Effector memory CD8-positive, alpha-beta T cell (primary cell): ENCODE measurements at regions not wholly inside any gene's neighbourhood (a gene's known extent, or its start where the extent isn't known, plus 50 kb on each side); places are given as distances from the start of the nearest gene placed in this dataset.
A peak's percentile ranks its signal among the peaks of the same experiment; 100 is the strongest.

ENCODE experiments used
- ATAC-seq: fragments of 150-1000 bp; cut with Tn5 transposase; replicated peaks from 2 replicates; pipeline ENCODE4 v1.10.0; 2021; ENCODE audit warnings: mild to moderate bottlenecking, moderate library complexity
- DNase-seq, 3 experiments: peaks; one replicate each; pipeline ENCODE4 v3.0.0; 2021
- H3K27ac Mint-ChIP-seq, 2 donors: one replicate each; pipeline ENCODE4 v1.8.0; 2022; ENCODE audit warnings: mild to moderate bottlenecking in 2 of 2, mixed read lengths in 2 of 2, moderate library complexity in 2 of 2
- H3K27me3 Mint-ChIP-seq, 2 donors: one replicate each; pipeline ENCODE4 v1.8.0; 2022; ENCODE audit warnings: mixed read lengths in 2 of 2
- H3K36me3 Mint-ChIP-seq: one replicate; pipeline ENCODE4 v1.8.0; 2022; ENCODE audit warnings: mild to moderate bottlenecking, moderate library complexity, mixed read lengths; ENCODE audit not compliant: insufficient read depth
- H3K4me1 Mint-ChIP-seq, 2 donors: one replicate each; pipeline ENCODE4 v1.8.0; 2022; ENCODE audit warnings: low read depth in 2 of 2, mixed read lengths in 2 of 2
- H3K4me3 Mint-ChIP-seq, 2 donors: one replicate each; pipeline ENCODE4 v1.8.0; 2022; ENCODE audit warnings: mild to moderate bottlenecking in 2 of 2, mixed read lengths in 2 of 2, moderate library complexity in 2 of 2
- H3K9me3 Mint-ChIP-seq, 2 donors: one replicate each; pipeline ENCODE4 v1.8.0; 2022; ENCODE audit warnings: mixed read lengths in 2 of 2

GRCh38 chr20:23156170-23156841 lies 70.2 kb upstream of the CD93 start:
- ATAC-seq (no peak), DNase-seq (no peak)
- H3K36me3 Mint-ChIP-seq: no peaks in the 10 kb centered on the region
- no peak overlapping the region for H3K27ac Mint-ChIP-seq
- H3K4me1 Mint-ChIP-seq: peaks cover 0 to 5% of the 10 kb centered on the region in 2 donors
- no peaks in the 10 kb centered on the region for H3K9me3 Mint-ChIP-seq
- H3K4me3 Mint-ChIP-seq: no peak overlapping the region
- peaks cover 6% of the 10 kb centered on the region in 2 donors for H3K27me3 Mint-ChIP-seq

GRCh38 chr20:23155141-23155590 lies 69.0 kb upstream of the CD93 start:
- Mint-ChIP-seq H3K36me3 (no peaks in the 10 kb centered on the region), H3K9me3 (no peaks in the 10 kb centered on the region), H3K27me3 (peaks cover 6% of the 10 kb centered on the region in 2 donors), H3K4me3 (no peak overlapping the region), H3K4me1 (peaks cover 0 to 2% of the 10 kb centered on the region in 2 donors), H3K27ac (no peak overlapping the region)
- no peak for DNase-seq
- no peak for ATAC-seq

GRCh38 chr20:23153696-23154341 lies 67.7 kb upstream of the CD93 start:
- ATAC-seq (no peak), DNase-seq (no peak)
- Mint-ChIP-seq H3K9me3 (no peaks in the 10 kb centered on the region), H3K4me3 (no peak overlapping the region), H3K4me1 (no peaks in the 10 kb centered on the region), H3K27ac (no peak overlapping the region), H3K36me3 (no peaks in the 10 kb centered on the region), H3K27me3 (peaks cover 6% of the 10 kb centered on the region in 2 donors)

- Mint-ChIP-seq H3K27me3 (peaks cover 0 to 3% of the 10 kb centered on the region in 2 donors), H3K4me3 (no peak overlapping the region), H3K36me3 (no peaks in the 10 kb centered on the region), H3K4me1 (peaks cover 0 to 2% of the 10 kb centered on the region in 2 donors), H3K9me3 (no peaks in the 10 kb centered on the region), H3K27ac (no peak overlapping the region)
- DNase-seq (no peak), ATAC-seq (no peak)
Measured at GRCh38 chr20:23152902-23153301, 66.8 kb upstream of the CD93 start.

- Mint-ChIP-seq H3K4me1 (peaks cover 0 to 4% of the 10 kb centered on the region in 2 donors), H3K4me3 (no peak overlapping the region), H3K27ac (no peak overlapping the region), H3K36me3 (no peaks in the 10 kb centered on the region), H3K27me3 (no peaks in the 10 kb centered on the region), H3K9me3 (no peaks in the 10 kb centered on the region)
- DNase-seq (no peak), ATAC-seq (no peak)
Measured at GRCh38 chr20:23152308-23152892, 66.3 kb upstream of the CD93 start.

- Mint-ChIP-seq H3K27me3 (no peaks in the 10 kb centered on the region), H3K4me1 (peaks cover 0 to 4% of the 10 kb centered on the region in 2 donors), H3K36me3 (no peaks in the 10 kb centered on the region), H3K27ac (no peak overlapping the region), H3K4me3 (no peak overlapping the region), H3K9me3 (no peaks in the 10 kb centered on the region)
- ATAC-seq: no peak
- no peak for DNase-seq
Measured at GRCh38 chr20:23151885-23152284, 65.8 kb upstream of the CD93 start.

GRCh38 chr20:23151008-23151703 lies 65.0 kb upstream of the CD93 start:
- Mint-ChIP-seq H3K36me3 (no peaks in the 10 kb centered on the region), H3K4me3 (no peak overlapping the region), H3K4me1 (peaks cover 0 to 4% of the 10 kb centered on the region in 2 donors), H3K27me3 (no peaks in the 10 kb centered on the region), H3K9me3 (no peaks in the 10 kb centered on the region), H3K27ac (no peak overlapping the region)
- no peak for DNase-seq
- ATAC-seq: no peak

GRCh38 chr20:23150304-23151007 lies 64.3 kb upstream of the CD93 start:
- peaks cover 0 to 4% of the 10 kb centered on the region in 2 donors for H3K4me1 Mint-ChIP-seq
- H3K9me3 Mint-ChIP-seq: no peaks in the 10 kb centered on the region
- no peaks in the 10 kb centered on the region for H3K36me3 Mint-ChIP-seq
- no peak overlapping the region for H3K4me3 Mint-ChIP-seq
- ATAC-seq (no peak), DNase-seq (no peak)
- H3K27ac Mint-ChIP-seq: no peak overlapping the region
- H3K27me3 Mint-ChIP-seq: no peaks in the 10 kb centered on the region

GRCh38 chr20:23149623-23150279 lies 63.6 kb upstream of the CD93 start:
- ATAC-seq (no peak), DNase-seq (no peak)
- no peak overlapping the region for H3K4me3 Mint-ChIP-seq
- no peaks in the 10 kb centered on the region for H3K9me3 Mint-ChIP-seq
- H3K27me3 Mint-ChIP-seq: peaks cover 0 to 3% of the 10 kb centered on the region in 2 donors
- peaks cover 0 to 4% of the 10 kb centered on the region in 2 donors for H3K4me1 Mint-ChIP-seq
- no peaks in the 10 kb centered on the region for H3K36me3 Mint-ChIP-seq
- H3K27ac Mint-ChIP-seq: no peak overlapping the region

GRCh38 chr20:23148731-23149570 lies 62.8 kb upstream of the CD93 start:
- ATAC-seq (no peak), DNase-seq (no peak)
- peaks cover 0 to 4% of the 10 kb centered on the region in 2 donors for H3K4me1 Mint-ChIP-seq
- H3K9me3 Mint-ChIP-seq: no peaks in the 10 kb centered on the region
- H3K36me3 Mint-ChIP-seq: no peaks in the 10 kb centered on the region
- peaks cover 0 to 11% of the 10 kb centered on the region in 2 donors for H3K27me3 Mint-ChIP-seq
- no peak overlapping the region for H3K4me3 Mint-ChIP-seq
- H3K27ac Mint-ChIP-seq: no peak overlapping the region

- no peaks in the 10 kb centered on the region for H3K9me3 Mint-ChIP-seq
- no peak overlapping the region for H3K27ac Mint-ChIP-seq
- ATAC-seq: peak; percentile 39
- peaks cover 0 to 12% of the 10 kb centered on the region in 2 donors for H3K27me3 Mint-ChIP-seq
- H3K4me1 Mint-ChIP-seq: peaks cover 0 to 4% of the 10 kb centered on the region in 2 donors
- DNase-seq: no peak
- no peaks in the 10 kb centered on the region for H3K36me3 Mint-ChIP-seq
- H3K4me3 Mint-ChIP-seq: no peak overlapping the region
Measured at GRCh38 chr20:23147964-23148730, 62.0 kb upstream of the CD93 start.

GRCh38 chr20:23147647-23147963 lies 61.5 kb upstream of the CD93 start:
- no peak overlapping the region for H3K27ac Mint-ChIP-seq
- no peaks in the 10 kb centered on the region for H3K36me3 Mint-ChIP-seq
- peaks cover 0 to 12% of the 10 kb centered on the region in 2 donors for H3K27me3 Mint-ChIP-seq
- no peak for ATAC-seq
- H3K4me3 Mint-ChIP-seq: no peak overlapping the region
- no peak for DNase-seq
- peaks cover 0 to 4% of the 10 kb centered on the region in 2 donors for H3K4me1 Mint-ChIP-seq
- no peaks in the 10 kb centered on the region for H3K9me3 Mint-ChIP-seq
